HG03045 (cell line): ENCODE measurements at regions not wholly inside any gene's neighbourhood (a gene's known extent, or its start where the extent isn't known, plus 50 kb on each side); places are given as distances from the start of the nearest gene placed in this dataset.

Experiments used
- ATAC-seq: cut with Tn5 transposase; IDR thresholded peaks from one replicate; pipeline ENCODE4 v1.9.1; 2021; ENCODE audit warnings: mild to moderate bottlenecking, moderate library complexity; ENCODE audit not compliant: unreplicated experiment

- no peak for ATAC-seq
These were observed 437.1 kb downstream of the ZIC1 start for GRCh38 chr3:147846293-147846692.

GRCh38 chr3:147846854-147847478 is 437.8 kb downstream of the ZIC1 start:
- ATAC-seq = no peak

GRCh38 chr3:147851062-147851461 is 441.9 kb downstream of the ZIC1 start:
- ATAC-seq = no peak

- no peak for ATAC-seq
These were observed 445.4 kb downstream of the ZIC1 start for GRCh38 chr3:147854542-147854941.

GRCh38 chr3:147864754-147865354 is 455.7 kb downstream of the ZIC1 start:
- ATAC-seq = no peak

- ATAC-seq = no peak
These were observed 457.4 kb downstream of the ZIC1 start for GRCh38 chr3:147866561-147866960.

- ATAC-seq = no peak
These were observed 463.4 kb downstream of the ZIC1 start for GRCh38 chr3:147872568-147872967.

GRCh38 chr3:147875498-147875897 is 466.3 kb downstream of the ZIC1 start:
- no peak for ATAC-seq

GRCh38 chr3:147881933-147882332 is 472.8 kb downstream of the ZIC1 start:
- ATAC-seq = no peak

GRCh38 chr3:147886879-147887278 is 477.7 kb downstream of the ZIC1 start:
- no peak for ATAC-seq

- ATAC-seq = no peak
These were observed 478.6 kb downstream of the ZIC1 start for GRCh38 chr3:147887797-147888196.

- peak; percentile 83 for ATAC-seq
These were observed 480.9 kb downstream of the ZIC1 start for GRCh38 chr3:147890114-147890513.

GRCh38 chr3:147895509-147895908 is 486.3 kb downstream of the ZIC1 start:
- ATAC-seq = no peak

- no peak for ATAC-seq
These were observed 491.7 kb downstream of the ZIC1 start for GRCh38 chr3:147900851-147901250.

- ATAC-seq = no peak
These were observed 493.9 kb downstream of the ZIC1 start for GRCh38 chr3:147903026-147903425.

GRCh38 chr3:147904421-147904820 is 495.3 kb downstream of the ZIC1 start:
- ATAC-seq = no peak

- ATAC-seq = no peak
These were observed 497.1 kb downstream of the ZIC1 start for GRCh38 chr3:147906285-147906684.

GRCh38 chr3:147914532-147914931 is 505.4 kb downstream of the ZIC1 start:
- ATAC-seq = peak; percentile 49

- peak; percentile 62 for ATAC-seq
These were observed 505.9 kb downstream of the ZIC1 start for GRCh38 chr3:147915057-147915456.

GRCh38 chr3:147919496-147919895 is 510.3 kb downstream of the ZIC1 start:
- ATAC-seq = no peak

GRCh38 chr3:147921051-147921450 is 511.9 kb downstream of the ZIC1 start:
- ATAC-seq = no peak

GRCh38 chr3:147924755-147925154 is 515.6 kb downstream of the ZIC1 start:
- ATAC-seq = no peak

- no peak for ATAC-seq
These were observed 516.1 kb downstream of the ZIC1 start for GRCh38 chr3:147925272-147925671.
